ENCODE measurements at regions not wholly inside any gene's neighbourhood (a gene's known extent, or its start where the extent isn't known, plus 50 kb on each side); places are given as distances from the start of the nearest gene placed in this dataset.
"Not testable (repeated sequence)": the region's sequence is repeated elsewhere in the genome, so short reads cannot be mapped to it uniquely, and the experiment has no call there.

GRCh38 chr15:34528055-34528754 is 55.2 kb downstream of the GOLGA8B start:
- not testable (repeated sequence) for DNase-seq (ENCODE audit: low spot score)

GRCh38 chr15:34527641-34528040 is 55.8 kb downstream of the GOLGA8B start:
- DNase-seq (ENCODE audit: low spot score): not testable (repeated sequence)

- not testable (repeated sequence) for DNase-seq (ENCODE audit: low spot score)
Measured at GRCh38 chr15:34523849-34524248, 59.6 kb downstream of the GOLGA8B start.

- DNase-seq (ENCODE audit: low spot score): not testable (repeated sequence)
Measured at GRCh38 chr15:34522601-34523000, 60.9 kb downstream of the GOLGA8B start.

GRCh38 chr15:34521802-34522485 is 61.5 kb downstream of the GOLGA8B start:
- not testable (repeated sequence) for DNase-seq (ENCODE audit: low spot score)

- DNase-seq (ENCODE audit: low spot score): no peak
Measured at GRCh38 chr15:34520566-34520965, 62.9 kb downstream of the GOLGA8B start.

- not testable (repeated sequence) for DNase-seq (ENCODE audit: low spot score)
Measured at GRCh38 chr15:34520010-34520409, 63.4 kb downstream of the GOLGA8B start.

- DNase-seq (ENCODE audit: low spot score): peak; percentile 61
Measured at GRCh38 chr15:34514251-34514670, 69.2 kb downstream of the GOLGA8B start.

- DNase-seq (ENCODE audit: low spot score): no peak
Measured at GRCh38 chr15:34512628-34513027, 70.8 kb downstream of the GOLGA8B start.

GRCh38 chr15:34501131-34501530 is 63.5 kb upstream of the GOLGA8A start:
- DNase-seq (ENCODE audit: low spot score): no peak

- peak; percentile 8 for DNase-seq (ENCODE audit: low spot score)
Measured at GRCh38 chr15:34496207-34496995, 58.8 kb upstream of the GOLGA8A start.

- DNase-seq (ENCODE audit: low spot score): not testable (repeated sequence)
Measured at GRCh38 chr15:34495707-34496106, 58.1 kb upstream of the GOLGA8A start.

- DNase-seq (ENCODE audit: low spot score): no peak
Measured at GRCh38 chr15:34494084-34494399, 56.4 kb upstream of the GOLGA8A start.

- DNase-seq (ENCODE audit: low spot score): no peak
Measured at GRCh38 chr15:34493001-34493400, 55.4 kb upstream of the GOLGA8A start.

- not testable (repeated sequence) for DNase-seq (ENCODE audit: low spot score)
Measured at GRCh38 chr15:34491488-34491887, 53.9 kb upstream of the GOLGA8A start.

- DNase-seq (ENCODE audit: low spot score): no peak
Measured at GRCh38 chr15:34490417-34491193, 53.0 kb upstream of the GOLGA8A start.

- DNase-seq (ENCODE audit: low spot score): not testable (repeated sequence)
Measured at GRCh38 chr15:34488973-34489959, 51.7 kb upstream of the GOLGA8A start.

Measured in AG20443 (cell line).